Chondrocyte (in vitro differentiated cells): ENCODE measurements at regions not wholly inside any gene's neighbourhood (a gene's known extent, or its start where the extent isn't known, plus 50 kb on each side); places are given as distances from the start of the nearest gene placed in this dataset.

Experiments used
- DNase-seq: peaks from one replicate; pipeline ENCODE4 v3.0.0; 2021; ENCODE audit warnings: mixed read lengths, low spot score
- H3K27ac Mint-ChIP-seq: one replicate; pipeline ENCODE4 v1.8.0; 2021; ENCODE audit warnings: mild to moderate bottlenecking, moderate library complexity, mixed read lengths; ENCODE audit not compliant: unreplicated experiment
- H3K27me3 Mint-ChIP-seq: 2 replicates; pipeline ENCODE4 v1.8.0; 2021; ENCODE audit warnings: low read depth, mixed read lengths
- H3K36me3 Mint-ChIP-seq: 2 replicates; pipeline ENCODE4 v1.8.0; 2021; ENCODE audit warnings: low read depth, mixed read lengths
- H3K4me1 Mint-ChIP-seq: 2 replicates; pipeline ENCODE4 v1.8.0; 2021; ENCODE audit warnings: low read depth, mild to moderate bottlenecking, mixed read lengths
- H3K4me3 Mint-ChIP-seq: one replicate; pipeline ENCODE4 v1.8.0; 2021; ENCODE audit warnings: mild to moderate bottlenecking, moderate library complexity, mixed read lengths; ENCODE audit not compliant: unreplicated experiment
- H3K9me3 Mint-ChIP-seq: 2 replicates; pipeline ENCODE4 v1.8.0; 2021; ENCODE audit warnings: low read depth, mixed read lengths
- TF ChIP-seq, protein P1 (sequence below): fragments of 200-600 bp; sonication (generic); IDR thresholded peaks from 2 replicates; pipeline ENCODE4 v1.5.0; 2021; ENCODE audit warnings: antibody characterized with exemption, mild to moderate bottlenecking, moderate library complexity

- TF ChIP-seq, protein P1, sequence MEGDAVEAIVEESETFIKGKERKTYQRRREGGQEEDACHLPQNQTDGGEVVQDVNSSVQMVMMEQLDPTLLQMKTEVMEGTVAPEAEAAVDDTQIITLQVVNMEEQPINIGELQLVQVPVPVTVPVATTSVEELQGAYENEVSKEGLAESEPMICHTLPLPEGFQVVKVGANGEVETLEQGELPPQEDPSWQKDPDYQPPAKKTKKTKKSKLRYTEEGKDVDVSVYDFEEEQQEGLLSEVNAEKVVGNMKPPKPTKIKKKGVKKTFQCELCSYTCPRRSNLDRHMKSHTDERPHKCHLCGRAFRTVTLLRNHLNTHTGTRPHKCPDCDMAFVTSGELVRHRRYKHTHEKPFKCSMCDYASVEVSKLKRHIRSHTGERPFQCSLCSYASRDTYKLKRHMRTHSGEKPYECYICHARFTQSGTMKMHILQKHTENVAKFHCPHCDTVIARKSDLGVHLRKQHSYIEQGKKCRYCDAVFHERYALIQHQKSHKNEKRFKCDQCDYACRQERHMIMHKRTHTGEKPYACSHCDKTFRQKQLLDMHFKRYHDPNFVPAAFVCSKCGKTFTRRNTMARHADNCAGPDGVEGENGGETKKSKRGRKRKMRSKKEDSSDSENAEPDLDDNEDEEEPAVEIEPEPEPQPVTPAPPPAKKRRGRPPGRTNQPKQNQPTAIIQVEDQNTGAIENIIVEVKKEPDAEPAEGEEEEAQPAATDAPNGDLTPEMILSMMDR = no peak
- Mint-ChIP-seq H3K4me1 (no peaks in the 10 kb centered on the region), H3K36me3 (no peaks in the 10 kb centered on the region), H3K27ac (no peak overlapping the region), H3K9me3 (no peaks in the 10 kb centered on the region), H3K27me3 (peaks cover 31% of the 10 kb centered on the region), H3K4me3 (no peak overlapping the region)
- no peak for DNase-seq
These were observed 278.0 kb downstream of the SMOC2 start for GRCh38 chr6:168718821-168719475.
